Ishikawa (cell line): ENCODE measurements at regions not wholly inside any gene's neighbourhood (a gene's known extent, or its start where the extent isn't known, plus 50 kb on each side); places are given as distances from the start of the nearest gene placed in this dataset.

Experiments used
- CEBPB ChIP-seq: IDR thresholded peaks from 2 replicates; pipeline ENCODE4 v1.6.1; 2012
- CREB1 ChIP-seq: IDR thresholded peaks from 2 replicates; pipeline ENCODE4 v1.6.1; 2012; ENCODE audit warnings: low read depth
- EGR1 ChIP-seq: IDR thresholded peaks from 2 replicates; pipeline ENCODE4 v1.6.1; 2012
- EP300 ChIP-seq: IDR thresholded peaks from 2 replicates; pipeline ENCODE4 v1.6.1; 2012; ENCODE audit warnings: borderline replicate concordance
- FOXM1 ChIP-seq: IDR thresholded peaks from 2 replicates; pipeline ENCODE4 v1.6.1; 2012; ENCODE audit warnings: low read depth, borderline replicate concordance
- MAX ChIP-seq: IDR thresholded peaks from 2 replicates; pipeline ENCODE4 v1.6.1; 2012
- NFIC ChIP-seq: IDR thresholded peaks from 2 replicates; pipeline ENCODE4 v1.6.1; 2012
- RAD21 ChIP-seq: IDR thresholded peaks from 2 replicates; pipeline ENCODE4 v1.6.1; 2012; ENCODE audit warnings: low read depth
- TAF1 ChIP-seq: IDR thresholded peaks from 2 replicates; pipeline ENCODE4 v1.6.1; 2012; ENCODE audit warnings: low read depth, mild to moderate bottlenecking
- TCF12 ChIP-seq: IDR thresholded peaks from 2 replicates; pipeline ENCODE4 v1.6.1; 2012; ENCODE audit warnings: low read depth
- TEAD4 ChIP-seq: IDR thresholded peaks from 2 replicates; pipeline ENCODE4 v1.6.1; 2012
- YY1 ChIP-seq: IDR thresholded peaks from 2 replicates; pipeline ENCODE4 v1.6.1; 2012; ENCODE audit warnings: low read depth
- ZBTB7A ChIP-seq: IDR thresholded peaks from 2 replicates; pipeline ENCODE4 v1.6.1; 2012; ENCODE audit warnings: low read depth
- TF ChIP-seq, protein P1 (sequence below): IDR thresholded peaks from 2 replicates; pipeline ENCODE4 v1.6.1; 2012
- TF ChIP-seq, protein P2 (sequence below): IDR thresholded peaks from 2 replicates; pipeline ENCODE4 v1.6.1; 2012; ENCODE audit warnings: low read depth, mild to moderate bottlenecking

DNA sequence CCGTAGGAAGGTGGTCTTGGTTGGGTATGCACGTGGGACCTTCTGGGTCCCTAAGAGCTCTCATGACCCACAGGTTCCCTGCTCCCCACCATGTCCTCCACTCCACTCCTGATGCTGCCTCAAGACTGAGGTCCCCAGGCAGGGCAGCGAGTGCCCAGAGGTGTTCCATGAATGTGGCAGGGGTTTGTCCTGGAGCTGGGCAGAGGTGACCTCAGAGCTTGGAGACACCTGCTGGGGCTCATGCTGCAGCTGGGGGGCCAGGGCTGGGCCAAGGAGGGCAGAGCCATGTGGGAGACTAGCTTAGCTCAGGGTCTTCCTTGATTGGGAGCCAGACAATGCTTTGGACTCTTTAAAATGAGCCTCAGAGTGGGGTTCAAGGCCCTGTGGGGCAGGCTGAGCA, 74.0 kb upstream of the PITX1 start:
- no peak for TF ChIP-seq MAX
- no peak for TF ChIP-seq CREB1
- TF ChIP-seq TAF1 = no peak
- TF ChIP-seq, protein P1, sequence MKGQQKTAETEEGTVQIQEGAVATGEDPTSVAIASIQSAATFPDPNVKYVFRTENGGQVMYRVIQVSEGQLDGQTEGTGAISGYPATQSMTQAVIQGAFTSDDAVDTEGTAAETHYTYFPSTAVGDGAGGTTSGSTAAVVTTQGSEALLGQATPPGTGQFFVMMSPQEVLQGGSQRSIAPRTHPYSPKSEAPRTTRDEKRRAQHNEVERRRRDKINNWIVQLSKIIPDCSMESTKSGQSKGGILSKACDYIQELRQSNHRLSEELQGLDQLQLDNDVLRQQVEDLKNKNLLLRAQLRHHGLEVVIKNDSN = no peak
- no peak for TF ChIP-seq NFIC
- TF ChIP-seq RAD21 = no peak
- no peak for TF ChIP-seq EGR1
- TF ChIP-seq EP300 = no peak
- TF ChIP-seq FOXM1 = no peak
- TF ChIP-seq YY1 = no peak
- TF ChIP-seq CEBPB = no peak
- no peak for TF ChIP-seq TCF12
- no peak for TF ChIP-seq TEAD4
- TF ChIP-seq ZBTB7A = no peak
- TF ChIP-seq, protein P2, sequence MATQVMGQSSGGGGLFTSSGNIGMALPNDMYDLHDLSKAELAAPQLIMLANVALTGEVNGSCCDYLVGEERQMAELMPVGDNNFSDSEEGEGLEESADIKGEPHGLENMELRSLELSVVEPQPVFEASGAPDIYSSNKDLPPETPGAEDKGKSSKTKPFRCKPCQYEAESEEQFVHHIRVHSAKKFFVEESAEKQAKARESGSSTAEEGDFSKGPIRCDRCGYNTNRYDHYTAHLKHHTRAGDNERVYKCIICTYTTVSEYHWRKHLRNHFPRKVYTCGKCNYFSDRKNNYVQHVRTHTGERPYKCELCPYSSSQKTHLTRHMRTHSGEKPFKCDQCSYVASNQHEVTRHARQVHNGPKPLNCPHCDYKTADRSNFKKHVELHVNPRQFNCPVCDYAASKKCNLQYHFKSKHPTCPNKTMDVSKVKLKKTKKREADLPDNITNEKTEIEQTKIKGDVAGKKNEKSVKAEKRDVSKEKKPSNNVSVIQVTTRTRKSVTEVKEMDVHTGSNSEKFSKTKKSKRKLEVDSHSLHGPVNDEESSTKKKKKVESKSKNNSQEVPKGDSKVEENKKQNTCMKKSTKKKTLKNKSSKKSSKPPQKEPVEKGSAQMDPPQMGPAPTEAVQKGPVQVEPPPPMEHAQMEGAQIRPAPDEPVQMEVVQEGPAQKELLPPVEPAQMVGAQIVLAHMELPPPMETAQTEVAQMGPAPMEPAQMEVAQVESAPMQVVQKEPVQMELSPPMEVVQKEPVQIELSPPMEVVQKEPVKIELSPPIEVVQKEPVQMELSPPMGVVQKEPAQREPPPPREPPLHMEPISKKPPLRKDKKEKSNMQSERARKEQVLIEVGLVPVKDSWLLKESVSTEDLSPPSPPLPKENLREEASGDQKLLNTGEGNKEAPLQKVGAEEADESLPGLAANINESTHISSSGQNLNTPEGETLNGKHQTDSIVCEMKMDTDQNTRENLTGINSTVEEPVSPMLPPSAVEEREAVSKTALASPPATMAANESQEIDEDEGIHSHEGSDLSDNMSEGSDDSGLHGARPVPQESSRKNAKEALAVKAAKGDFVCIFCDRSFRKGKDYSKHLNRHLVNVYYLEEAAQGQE = no peak

DNA sequence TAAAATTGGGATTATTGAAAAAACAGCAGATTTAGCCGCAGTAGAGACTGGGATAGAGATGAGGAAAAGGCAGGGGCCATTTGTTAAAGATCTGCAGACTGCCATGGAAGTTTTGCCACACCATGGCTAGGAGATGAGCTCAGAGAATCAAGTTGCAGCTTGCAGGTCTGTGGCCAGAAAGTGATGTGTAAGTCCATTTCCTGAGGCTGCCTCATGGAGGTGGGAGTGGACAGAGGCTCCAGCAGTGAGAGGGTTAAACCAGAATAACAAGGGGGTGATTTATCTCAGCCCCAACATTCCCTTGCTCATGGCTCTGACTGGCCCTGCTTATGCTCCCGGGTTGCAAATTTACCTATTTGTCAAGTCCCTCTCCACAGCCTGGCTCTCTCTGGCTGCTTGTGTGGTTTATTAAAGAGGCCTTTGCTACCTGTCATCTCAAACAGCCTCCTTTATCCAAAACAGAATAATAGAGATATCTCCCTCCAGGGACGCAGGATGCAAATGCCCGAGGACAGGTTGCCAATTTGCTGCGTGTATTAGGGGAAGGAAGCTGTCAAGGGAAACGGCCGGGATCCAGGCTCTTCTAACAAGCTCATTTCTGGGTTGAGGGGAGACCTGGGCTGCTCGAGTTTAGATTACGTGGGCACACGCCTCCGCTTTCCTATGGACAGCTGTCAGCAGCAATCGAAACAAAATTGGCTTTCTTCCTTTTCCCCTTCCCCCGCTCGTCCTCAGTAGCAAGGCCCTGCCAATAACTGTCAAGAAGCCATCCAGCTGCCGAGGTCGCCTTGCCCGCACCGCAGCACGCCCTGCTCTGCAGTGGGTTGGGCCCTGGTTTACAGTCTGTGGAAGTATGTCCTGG, 72.8 kb upstream of the PITX1 start:
- TF ChIP-seq ZBTB7A (no peak), TCF12 (no peak), FOXM1 (no peak), NFIC (no peak), CEBPB (no peak), TAF1 (no peak), CREB1 (no peak), EGR1 (no peak), RAD21 (no peak), MAX (no peak), TEAD4 (no peak), EP300 (no peak), YY1 (no peak)
- TF ChIP-seq, protein P2 = no peak
- TF ChIP-seq, protein P1 = no peak

DNA sequence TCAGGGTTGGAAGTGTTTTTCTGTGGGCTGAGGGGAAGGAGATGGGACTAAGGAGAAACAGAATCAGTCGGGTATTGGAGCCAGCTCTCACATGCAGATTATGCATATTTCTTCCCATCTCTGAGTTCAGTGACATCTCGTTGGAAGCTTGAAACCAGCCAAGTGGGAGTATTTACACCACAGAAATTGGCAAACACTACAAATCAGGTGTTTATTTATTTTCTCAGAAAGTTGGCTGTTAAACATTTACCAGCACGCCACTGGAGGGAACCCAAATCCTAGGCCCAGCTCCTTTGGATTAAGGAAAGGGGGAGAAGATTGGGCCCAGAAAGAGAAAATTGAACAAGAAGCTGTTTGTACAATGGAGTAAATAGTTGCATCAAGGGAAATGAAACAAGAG, 72.1 kb upstream of the PITX1 start:
- TF ChIP-seq EGR1 (no peak), MAX (no peak), CREB1 (no peak), YY1 (no peak), NFIC (no peak), RAD21 (no peak), CEBPB (no peak), EP300 (no peak)
- TF ChIP-seq, protein P1 = no peak

DNA sequence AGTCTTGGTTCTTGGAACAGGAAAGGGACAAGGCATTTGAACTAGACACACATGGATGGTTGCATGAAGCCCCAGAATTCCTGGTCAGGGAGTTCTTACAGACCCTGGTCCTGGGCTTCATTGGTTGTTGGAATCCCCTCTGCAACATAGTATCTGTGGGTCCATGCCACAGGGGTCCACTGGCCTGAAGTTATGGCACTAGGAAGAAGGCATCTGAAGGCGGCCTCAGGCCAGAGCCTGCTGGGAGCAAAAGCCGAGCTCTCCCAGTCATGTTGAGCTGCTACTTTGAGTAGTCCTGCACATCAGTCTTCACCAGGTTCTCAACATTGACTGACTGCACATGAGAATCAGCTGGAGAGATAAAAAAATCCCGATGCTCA, 71.1 kb upstream of the PITX1 start:
- TF ChIP-seq, protein P1 = no peak
- TF ChIP-seq ZBTB7A (no peak), EP300 (no peak), TCF12 (no peak), MAX (no peak), CEBPB (no peak), YY1 (no peak), FOXM1 (no peak), CREB1 (no peak), TEAD4 (no peak), NFIC (no peak), TAF1 (no peak), EGR1 (no peak), RAD21 (no peak)
- TF ChIP-seq, protein P2 = no peak
